IMR-90 (cell line): ENCODE measurements at regions not wholly inside any gene's neighbourhood (a gene's known extent, or its start where the extent isn't known, plus 50 kb on each side); places are given as distances from the start of the nearest gene placed in this dataset.

Experiments used
- ATAC-seq: fragments of 200-7000 bp; cut with Tn5 transposase; 2 replicates; pipeline ENCODE4 v1.9.1; 2020; ENCODE audit warnings: low read depth, mild to moderate bottlenecking, moderate library complexity
- BruUV-seq: library from RNA; stranded (reverse); fragments of 400-500 nt; replicated peaks from 2 replicates; lab custom pipeline; 2021; lab: Mats Ljungman, UMichigan
- CTCF ChIA-PET: fragments of 300-600 bp; formaldehyde crosslinking; extraction: SDS; loops from one replicate; lab custom pipeline; 2021; ENCODE audit warnings: antibody characterized with exemption; lab: Yijun Ruan, JAX
- POLR2A ChIA-PET: fragments of 300-600 bp; sonication (Branson Sonifier 250); formaldehyde crosslinking; loops from one replicate; lab custom pipeline; 2022; ENCODE audit warnings: antibody characterized with exemption; ENCODE audit not compliant: unreplicated experiment; lab: Charles Lee
- DNase-seq: peaks from one replicate; pipeline ENCODE4 v3.0.0; 2013
- H2AFZ ChIP-seq: replicated peaks from 2 replicates; pipeline ENCODE3; 2013; ENCODE audit warnings: low read length, mild to moderate bottlenecking; ENCODE audit not compliant: poor library complexity
- H2AK5ac ChIP-seq: 2 replicates; pipeline ENCODE4 v1.6.1; 2013; ENCODE audit warnings: low read depth, low read length, inconsistent platforms
- H2AK9ac ChIP-seq: replicated peaks from 2 replicates; pipeline ENCODE3; 2013; ENCODE audit warnings: mild to moderate bottlenecking, low read depth, low read length, moderate library complexity; ENCODE audit not compliant: poor library complexity
- H2BK120ac ChIP-seq: 2 replicates; pipeline ENCODE4 v1.6.1; 2013; ENCODE audit warnings: low read depth, low read length, inconsistent platforms
- H2BK15ac ChIP-seq: 3 replicates; pipeline ENCODE4 v1.6.1; 2013; ENCODE audit warnings: low read depth, low read length, inconsistent platforms
- H2BK20ac ChIP-seq: 2 replicates; pipeline ENCODE4 v1.6.1; 2013; ENCODE audit warnings: low read depth, mild to moderate bottlenecking, inconsistent platforms, low read length, moderate library complexity
- H2BK5ac ChIP-seq: 2 replicates; pipeline ENCODE4 v1.6.1; 2013; ENCODE audit warnings: mild to moderate bottlenecking, low read depth, low read length, inconsistent platforms; ENCODE audit not compliant: poor library complexity, severe bottlenecking
- H3K14ac ChIP-seq: replicated peaks from 2 replicates; pipeline ENCODE4 v1.6.1; 2013; ENCODE audit warnings: low read depth, low read length, inconsistent platforms
- H3K18ac ChIP-seq: 2 replicates; pipeline ENCODE4 v1.6.1; 2013; ENCODE audit warnings: low read depth, low read length, control low read depth
- H3K23ac ChIP-seq: 2 replicates; pipeline ENCODE4 v1.6.1; 2013; ENCODE audit warnings: low read depth, low read length, inconsistent platforms
- H3K27ac ChIP-seq: 2 replicates; pipeline ENCODE4 v1.5.1; 2013; ENCODE audit warnings: mild to moderate bottlenecking, control low read depth, low read length; ENCODE audit not compliant: insufficient read depth
- H3K27me3 ChIP-seq: 2 replicates; pipeline ENCODE4 v1.6.1; 2013; ENCODE audit warnings: low read length; ENCODE audit not compliant: control insufficient read depth, insufficient read depth
- H3K36me3 ChIP-seq: 2 replicates; pipeline ENCODE4 v1.6.1; 2013; ENCODE audit warnings: low read length, mixed read lengths; ENCODE audit not compliant: control insufficient read depth, insufficient read depth
- H3K4ac ChIP-seq: 2 replicates; pipeline ENCODE4 v1.6.1; 2013; ENCODE audit warnings: low read depth, low read length, inconsistent platforms
- H3K4me1 ChIP-seq: 2 replicates; pipeline ENCODE4 v1.6.1; 2013; ENCODE audit warnings: low read length, mixed read lengths; ENCODE audit not compliant: control insufficient read depth, insufficient read depth
- H3K4me2 ChIP-seq: 2 replicates; pipeline ENCODE4 v1.6.1; 2013; ENCODE audit warnings: low read depth, mild to moderate bottlenecking, control low read depth, low read length, moderate library complexity
- H3K4me3 ChIP-seq: 2 replicates; pipeline ENCODE4 v1.5.1; 2013; ENCODE audit warnings: low read depth, mild to moderate bottlenecking, control low read depth, low read length, moderate library complexity; ENCODE audit not compliant: insufficient read depth
- H3K56ac ChIP-seq: 2 replicates; pipeline ENCODE4 v1.6.1; 2013; ENCODE audit warnings: low read length, inconsistent platforms; ENCODE audit not compliant: insufficient read depth; ENCODE audit errors: extremely low read depth
- H3K79me1 ChIP-seq, 2 experiments: 2 replicates each; pipeline ENCODE4 v1.6.1; 2013; ENCODE audit warnings: low read length in 2 of 2, inconsistent platforms in 1 of 2, low read depth in 1 of 2
- H3K9ac ChIP-seq: 2 replicates; pipeline ENCODE4 v1.6.1; 2013; ENCODE audit warnings: low read depth, low read length, control low read depth
- H3K9me1 ChIP-seq: 2 replicates; pipeline ENCODE4 v1.6.1; 2013; ENCODE audit warnings: low read length, inconsistent platforms; ENCODE audit not compliant: insufficient read depth
- H3K9me3 ChIP-seq: 2 replicates; pipeline ENCODE4 v1.6.1; 2013; ENCODE audit warnings: low read length; ENCODE audit not compliant: control insufficient read depth, insufficient read depth
- H4K20me1 ChIP-seq: 2 replicates; pipeline ENCODE4 v1.6.1; 2013; ENCODE audit warnings: low read length, inconsistent platforms; ENCODE audit not compliant: insufficient read depth
- H4K5ac ChIP-seq: 2 replicates; pipeline ENCODE4 v1.6.1; 2013; ENCODE audit warnings: mild to moderate bottlenecking, low read depth, low read length, control low read depth
- H4K8ac ChIP-seq, 2 experiments: 2 replicates each; pipeline ENCODE4 v1.6.1; 2013; ENCODE audit warnings: low read depth in 2 of 2, low read length in 2 of 2, control low read depth in 1 of 2, inconsistent platforms in 1 of 2
- H4K91ac ChIP-seq: 2 replicates; pipeline ENCODE4 v1.6.1; 2013; ENCODE audit warnings: low read depth, low read length, inconsistent platforms; ENCODE audit not compliant: insufficient read depth
- BHLHE40 ChIP-seq: fragments of 150-350 bp; IDR thresholded peaks from 2 replicates; pipeline ENCODE4 v1.6.1; 2016; ENCODE audit warnings: mild to moderate bottlenecking, low read depth, low read length
- ELK1 ChIP-seq: fragments of 150-350 bp; IDR thresholded peaks from 2 replicates; pipeline ENCODE4 v1.6.1; 2016; ENCODE audit warnings: low read depth, mild to moderate bottlenecking, low read length, moderate library complexity, borderline replicate concordance
- MAFK ChIP-seq: IDR thresholded peaks from 2 replicates; pipeline ENCODE4 v1.6.1; 2012; ENCODE audit warnings: low read depth, low read length, improper control_type of control experiment
- MAZ ChIP-seq: IDR thresholded peaks from 2 replicates; pipeline ENCODE4 v1.6.1; 2012; ENCODE audit warnings: low read depth, mild to moderate bottlenecking, low read length, improper control_type of control experiment, moderate library complexity, borderline replicate concordance
- POLR2A ChIP-seq: IDR thresholded peaks from 2 replicates; pipeline ENCODE4 v1.6.1; 2012; ENCODE audit warnings: mild to moderate bottlenecking, low read depth, low read length
- RAD21 ChIP-seq: IDR thresholded peaks from 2 replicates; pipeline ENCODE4 v1.6.1; 2012; ENCODE audit warnings: low read length, improper control_type of control experiment
- RFX5 ChIP-seq: IDR thresholded peaks from 2 replicates; pipeline ENCODE4 v1.8.0; 2012; ENCODE audit warnings: low read depth, mild to moderate bottlenecking, low read length, moderate library complexity
- SMC3 ChIP-seq: fragments of 150-350 bp; IDR thresholded peaks from 2 replicates; pipeline ENCODE4 v1.6.1; 2016; ENCODE audit warnings: low read depth, mild to moderate bottlenecking, antibody characterized with exemption, low read length, moderate library complexity
- USF2 ChIP-seq: fragments of 150-350 bp; IDR thresholded peaks from 2 replicates; pipeline ENCODE4 v1.6.1; 2017; ENCODE audit warnings: mild to moderate bottlenecking, antibody characterized with exemption, low read length, low read depth
- WGBS, 2 experiments: methylation state at CpG; one replicate each; pipeline versions ENCODE4 v1.1.5 to v1.1.7; 2013; ENCODE audit warnings: missing lambda C conversion rate in 2 of 2; ENCODE audit not compliant: insufficient read length in 1 of 2; ENCODE audit errors: extremely low coverage in 2 of 2; 5-methylcytosine and 5-hydroxymethylcytosine counted together
- dilution Hi-C: fragments of 300-500 bp; cut with HindIII; formaldehyde crosslinking; loops from one replicate; pipeline ENCODE4 v1.14.3; 2018; ENCODE audit warnings: low sequenced_read_pairs; ENCODE audit not compliant: unreplicated experiment
- in situ Hi-C: fragments of 300-500 bp; cut with MboI; formaldehyde crosslinking; loops from 3 replicates; pipeline ENCODE4 v1.14.3; 2019; ENCODE audit warnings: low sequenced_read_pairs, inconsistent platforms, mixed read lengths
- intact Hi-C: fragments of 100-400 bp; cut with micrococcal nuclease; formaldehyde crosslinking; loops from 2 replicates; pipeline ENCODE4 v1.10.0; 2022

GRCh38 chr3:152618529-152618928, 216.4 kb upstream of the P2RY1 start:
- no peak overlapping the region for H4K8ac ChIP-seq
- no peak overlapping the region for H2BK15ac ChIP-seq
- intact Hi-C loops (no loop called here), in situ Hi-C loops (no loop called here), dilution Hi-C loops (no loop called here)
- ATAC-seq (no peak), DNase-seq (no peak)
- H2AFZ ChIP-seq: no peak overlapping the region
- no peaks in the 10 kb centered on the region for H3K9me1 ChIP-seq
- no TSS peak for BruUV-seq
- H3K56ac ChIP-seq: no peak overlapping the region
- H3K4me2 ChIP-seq: no peak overlapping the region
- no peak overlapping the region for H4K91ac ChIP-seq
- H3K9ac ChIP-seq: no peak overlapping the region
- H3K36me3 ChIP-seq: no peaks in the 10 kb centered on the region
- H3K27ac ChIP-seq: no peak overlapping the region
- H2BK120ac ChIP-seq: no peak overlapping the region
- H3K23ac ChIP-seq: no peak overlapping the region
- H3K9me3 ChIP-seq: no peaks in the 10 kb centered on the region
- CTCF ChIA-PET: no interaction called here
- no peak for TF ChIP-seq BHLHE40
- no peak for TF ChIP-seq RAD21
- no peak for TF ChIP-seq MAZ
- TF ChIP-seq MAFK: no peak
- TF ChIP-seq POLR2A: no peak
- no peak for TF ChIP-seq SMC3
- TF ChIP-seq RFX5: no peak
- no peak for TF ChIP-seq USF2
- TF ChIP-seq ELK1: no peak
- H3K4ac ChIP-seq: no peak overlapping the region
- no peak overlapping the region for H2BK5ac ChIP-seq
- H2BK20ac ChIP-seq: no peak overlapping the region
- POLR2A ChIA-PET: no interaction called here
- H3K79me1 ChIP-seq: no peaks in the 10 kb centered on the region
- no peaks in the 10 kb centered on the region for H3K4me1 ChIP-seq
- no peak overlapping the region for H4K5ac ChIP-seq
- no peak overlapping the region for H3K18ac ChIP-seq
- H3K14ac ChIP-seq: no peak overlapping the region
- H3K4me3 ChIP-seq: no peak overlapping the region
- H4K20me1 ChIP-seq: no peaks in the 10 kb centered on the region
- H3K27me3 ChIP-seq: peaks cover 1% of the 10 kb centered on the region; the same call in 1 of the 2 replicates
- H2AK5ac ChIP-seq: no peak overlapping the region
- no CpG with 5 or more reads among the region's 1 CpG for WGBS, 2 experiments
- no peak overlapping the region for H2AK9ac ChIP-seq
